T-helper 17 cell (primary cell): ENCODE measurements at regions not wholly inside any gene's neighbourhood (a gene's known extent, or its start where the extent isn't known, plus 50 kb on each side); places are given as distances from the start of the nearest gene placed in this dataset.
"Not testable (repeated sequence)": the region's sequence is repeated elsewhere in the genome, so short reads cannot be mapped to it uniquely, and the experiment has no call there.

ENCODE experiments used
- ATAC-seq: fragments of 150-1000 bp; cut with Tn5 transposase; 2 replicates; pipeline ENCODE4 v1.10.0; 2021; ENCODE audit warnings: mild to moderate bottlenecking, moderate library complexity
- DNase-seq, 3 donors: peaks; one replicate each; pipeline versions ENCODE4 v3.0.0 to v3.0.0-alpha.2; 2020 to 2021
- H3K9me3 ChIP-seq: one replicate; pipeline ENCODE4 v1.7.0; 2013; ENCODE audit warnings: low read length, mild to moderate bottlenecking; ENCODE audit not compliant: control insufficient read depth, poor library complexity, severe bottlenecking
- H3K27ac Mint-ChIP-seq: one replicate; pipeline ENCODE4 v1.8.0; 2022; ENCODE audit warnings: mild to moderate bottlenecking, moderate library complexity, mixed read lengths
- H3K27me3 Mint-ChIP-seq: one replicate; pipeline ENCODE4 v1.8.0; 2022; ENCODE audit warnings: mixed read lengths
- H3K36me3 Mint-ChIP-seq: one replicate; pipeline ENCODE4 v1.8.0; 2022; ENCODE audit warnings: low read depth, mixed read lengths
- H3K4me1 Mint-ChIP-seq: one replicate; pipeline ENCODE4 v1.8.0; 2022; ENCODE audit warnings: mild to moderate bottlenecking, mixed read lengths
- H3K4me3 Mint-ChIP-seq: one replicate; pipeline ENCODE4 v1.8.0; 2022; ENCODE audit warnings: mild to moderate bottlenecking, moderate library complexity, mixed read lengths

DNA sequence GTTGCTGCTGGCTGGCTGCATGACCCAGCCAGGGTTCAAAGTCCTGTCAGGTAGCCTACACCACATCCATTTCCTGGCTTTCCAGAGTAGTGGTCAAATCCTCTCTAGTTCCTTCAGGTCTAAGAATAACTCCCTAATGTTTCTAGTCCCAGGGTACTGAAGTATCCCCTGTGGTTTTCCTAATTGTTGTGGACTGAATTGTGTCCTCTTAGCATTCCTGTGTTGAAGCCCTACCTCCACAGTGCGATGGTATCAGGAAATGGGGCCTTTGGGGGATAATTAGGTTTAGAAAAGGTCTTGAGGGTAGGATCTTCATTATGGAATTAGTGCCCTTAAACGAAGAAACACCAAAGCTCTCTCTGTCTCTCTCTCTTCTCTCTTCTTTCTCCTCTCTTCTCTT lies 191.8 kb upstream of the CCNG1 start:
- no peaks in the 10 kb centered on the region for H3K9me3 ChIP-seq
- Mint-ChIP-seq H3K36me3 (no peaks in the 10 kb centered on the region), H3K27ac (no peak overlapping the region), H3K4me1 (no peaks in the 10 kb centered on the region), H3K4me3 (no peak overlapping the region), H3K27me3 (no peaks in the 10 kb centered on the region)
- ATAC-seq (no peak), DNase-seq (no peak)

DNA sequence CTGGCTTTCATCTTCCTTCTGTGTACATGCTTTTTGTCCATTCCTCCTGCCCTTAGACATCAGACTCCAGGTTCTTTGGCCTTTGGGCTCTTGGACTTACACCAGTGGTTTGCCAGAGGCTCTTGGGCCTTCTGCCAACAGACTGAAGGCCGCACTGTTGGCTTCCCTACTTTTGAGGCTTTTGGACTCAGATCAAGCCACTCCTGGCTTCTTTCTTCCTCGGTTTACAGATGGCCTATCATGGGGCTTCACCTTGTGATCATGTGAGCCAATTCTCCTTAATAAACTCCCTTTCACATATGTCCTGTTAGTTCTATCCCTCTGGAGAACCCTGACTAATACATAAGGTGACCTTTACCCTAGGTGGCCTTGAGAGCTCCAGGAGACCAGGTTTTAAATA lies 189.1 kb upstream of the CCNG1 start:
- no peaks in the 10 kb centered on the region for H3K36me3 Mint-ChIP-seq
- H3K27me3 Mint-ChIP-seq: no peaks in the 10 kb centered on the region
- DNase-seq (no peak), ATAC-seq (no peak)
- no peaks in the 10 kb centered on the region for H3K9me3 ChIP-seq
- no peaks in the 10 kb centered on the region for H3K4me1 Mint-ChIP-seq
- no peak overlapping the region for H3K4me3 Mint-ChIP-seq
- no peak overlapping the region for H3K27ac Mint-ChIP-seq

GRCh38 chr5:163248871-163249270 lies 188.5 kb upstream of the CCNG1 start:
- H3K4me1 Mint-ChIP-seq: no peaks in the 10 kb centered on the region
- H3K27ac Mint-ChIP-seq: no peak overlapping the region
- no peaks in the 10 kb centered on the region for H3K9me3 ChIP-seq
- no peak overlapping the region for H3K4me3 Mint-ChIP-seq
- H3K36me3 Mint-ChIP-seq: no peaks in the 10 kb centered on the region
- ATAC-seq (no peak), DNase-seq (no peak)
- H3K27me3 Mint-ChIP-seq: no peaks in the 10 kb centered on the region

- H3K9me3 ChIP-seq: no peaks in the 10 kb centered on the region
- DNase-seq (no peak), ATAC-seq (no peak)
- H3K36me3 Mint-ChIP-seq: no peaks in the 10 kb centered on the region
- H3K27ac Mint-ChIP-seq: no peak overlapping the region
- H3K4me3 Mint-ChIP-seq: no peak overlapping the region
- no peaks in the 10 kb centered on the region for H3K4me1 Mint-ChIP-seq
- H3K27me3 Mint-ChIP-seq: no peaks in the 10 kb centered on the region
Measured at GRCh38 chr5:163252950-163253349, 184.4 kb upstream of the CCNG1 start.

DNA sequence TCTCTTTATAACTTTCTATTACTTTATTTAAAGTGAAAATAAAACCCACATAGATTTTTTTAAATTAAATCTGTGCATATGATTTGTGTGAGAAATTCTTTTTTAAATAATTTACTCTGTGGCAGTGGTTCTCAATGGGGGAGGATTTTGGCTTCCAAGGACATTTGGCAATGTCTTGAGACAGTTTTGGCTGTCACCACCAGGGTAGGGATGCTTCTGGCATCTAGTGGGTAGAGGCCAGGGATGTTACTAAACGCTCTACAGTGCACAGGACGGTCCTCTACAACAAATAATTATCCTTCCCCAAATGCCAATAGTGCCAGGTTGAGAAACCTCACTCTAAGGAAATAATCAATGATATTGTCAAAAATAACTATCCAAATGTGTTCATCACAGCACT lies 177.9 kb upstream of the CCNG1 start:
- no peaks in the 10 kb centered on the region for H3K9me3 ChIP-seq
- ATAC-seq (no peak), DNase-seq (no peak)
- Mint-ChIP-seq H3K27me3 (no peaks in the 10 kb centered on the region), H3K27ac (no peak overlapping the region), H3K36me3 (no peaks in the 10 kb centered on the region), H3K4me1 (no peaks in the 10 kb centered on the region), H3K4me3 (no peak overlapping the region)

DNA sequence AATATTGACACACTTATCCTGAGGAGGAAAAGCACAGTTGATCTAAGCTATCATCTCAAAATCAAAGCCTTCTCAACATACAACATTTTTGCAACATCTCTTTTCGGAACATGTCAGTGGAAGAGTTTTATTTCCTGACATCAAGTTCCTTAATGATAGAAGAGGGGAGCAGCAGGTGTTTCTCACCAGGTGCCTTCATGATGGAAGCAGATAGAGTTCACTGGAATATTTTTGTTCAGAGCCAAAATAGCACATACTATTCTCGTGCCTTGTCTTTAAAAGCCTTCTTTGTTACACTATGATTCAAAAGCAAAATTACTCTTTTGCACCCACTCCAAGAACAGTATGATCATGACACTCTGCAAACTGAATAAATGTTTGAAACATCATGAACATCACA lies 176.9 kb upstream of the CCNG1 start:
- H3K9me3 ChIP-seq: no peaks in the 10 kb centered on the region
- ATAC-seq (no peak), DNase-seq (no peak)
- H3K4me3 Mint-ChIP-seq: no peak overlapping the region
- no peak overlapping the region for H3K27ac Mint-ChIP-seq
- no peaks in the 10 kb centered on the region for H3K4me1 Mint-ChIP-seq
- H3K27me3 Mint-ChIP-seq: no peaks in the 10 kb centered on the region
- H3K36me3 Mint-ChIP-seq: no peaks in the 10 kb centered on the region

GRCh38 chr5:163260961-163261360 lies 176.4 kb upstream of the CCNG1 start:
- no peak overlapping the region for H3K27ac Mint-ChIP-seq
- no peaks in the 10 kb centered on the region for H3K27me3 Mint-ChIP-seq

DNA sequence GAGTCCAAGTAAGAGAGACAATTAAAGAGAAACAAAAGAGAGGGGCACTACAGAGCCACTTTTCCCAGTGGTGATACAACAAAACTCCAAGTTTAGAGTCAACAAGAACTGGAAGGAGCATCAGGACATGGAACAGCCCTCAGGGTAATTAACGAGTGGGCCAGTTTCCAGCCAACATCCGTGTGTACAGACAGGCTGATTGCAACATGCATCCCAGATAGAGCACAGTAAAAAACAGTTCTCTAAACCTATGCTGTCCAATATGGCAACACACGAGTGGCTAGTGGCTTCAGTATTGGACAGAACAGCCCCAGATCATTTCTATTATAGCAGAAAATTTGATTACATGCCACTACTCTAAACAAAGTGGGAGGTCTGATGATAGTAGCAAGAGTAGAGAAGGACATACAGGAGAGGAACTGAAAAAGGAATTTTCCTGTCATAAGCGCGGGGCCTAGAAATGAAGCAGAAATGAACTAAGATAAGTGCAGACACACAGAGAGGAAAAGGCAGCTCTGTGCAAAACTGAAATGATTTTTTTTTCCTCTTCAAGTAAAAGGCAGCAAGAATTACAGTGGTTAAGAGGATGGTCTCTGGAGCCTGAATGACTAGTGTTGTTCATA lies 175.6 kb upstream of the CCNG1 start:
- no peaks in the 10 kb centered on the region for H3K27me3 Mint-ChIP-seq
- no peaks in the 10 kb centered on the region for H3K4me1 Mint-ChIP-seq
- no peak overlapping the region for H3K27ac Mint-ChIP-seq
- ATAC-seq (no peak), DNase-seq (no peak)
- H3K36me3 Mint-ChIP-seq: no peaks in the 10 kb centered on the region
- no peak overlapping the region for H3K4me3 Mint-ChIP-seq
- H3K9me3 ChIP-seq: no peaks in the 10 kb centered on the region

More at GRCh38 chr5:163260961-163261360, 176.4 kb upstream of the CCNG1 start:
- ATAC-seq (no peak), DNase-seq (no peak)
- Mint-ChIP-seq H3K36me3 (no peaks in the 10 kb centered on the region), H3K4me1 (no peaks in the 10 kb centered on the region), H3K4me3 (no peak overlapping the region)
- H3K9me3 ChIP-seq: no peaks in the 10 kb centered on the region

- not testable (repeated sequence) for H3K27me3 Mint-ChIP-seq, ATAC-seq, H3K4me3 Mint-ChIP-seq, DNase-seq, H3K4me1 Mint-ChIP-seq, H3K36me3 Mint-ChIP-seq, H3K9me3 ChIP-seq, H3K27ac Mint-ChIP-seq
Measured at GRCh38 chr5:163266249-163266648, 171.1 kb upstream of the CCNG1 start.

DNA sequence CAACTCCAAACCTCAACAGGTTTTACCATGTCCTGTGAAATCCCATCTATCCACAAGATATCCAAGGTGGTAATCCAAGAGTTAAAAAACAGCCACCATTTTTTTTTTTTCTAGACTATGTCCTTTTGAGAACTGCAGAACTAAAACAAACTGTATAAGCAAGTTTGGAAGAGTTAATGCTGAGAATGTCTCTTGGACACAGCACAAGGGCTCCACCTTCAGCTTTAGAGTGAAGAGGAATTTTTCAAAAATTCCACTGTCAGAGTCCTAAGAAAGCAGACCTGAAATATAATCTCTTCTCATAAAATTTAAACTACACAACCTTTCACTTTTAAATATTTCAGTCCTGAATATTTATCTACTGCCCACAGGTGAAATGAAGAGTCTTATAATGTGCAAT lies 167.8 kb upstream of the CCNG1 start:
- H3K9me3 ChIP-seq: no peaks in the 10 kb centered on the region
- ATAC-seq (no peak), DNase-seq (no peak)
- no peak overlapping the region for H3K27ac Mint-ChIP-seq
- H3K36me3 Mint-ChIP-seq: no peaks in the 10 kb centered on the region
- H3K4me3 Mint-ChIP-seq: no peak overlapping the region
- no peaks in the 10 kb centered on the region for H3K4me1 Mint-ChIP-seq
- H3K27me3 Mint-ChIP-seq: no peaks in the 10 kb centered on the region

GRCh38 chr5:163276466-163276865 lies 160.9 kb upstream of the CCNG1 start:
- H3K9me3 ChIP-seq: no peaks in the 10 kb centered on the region
- Mint-ChIP-seq H3K4me3 (no peak overlapping the region), H3K27me3 (no peaks in the 10 kb centered on the region), H3K4me1 (no peaks in the 10 kb centered on the region), H3K36me3 (no peaks in the 10 kb centered on the region), H3K27ac (no peak overlapping the region)
- ATAC-seq: no peak
- DNase-seq: no peak

DNA sequence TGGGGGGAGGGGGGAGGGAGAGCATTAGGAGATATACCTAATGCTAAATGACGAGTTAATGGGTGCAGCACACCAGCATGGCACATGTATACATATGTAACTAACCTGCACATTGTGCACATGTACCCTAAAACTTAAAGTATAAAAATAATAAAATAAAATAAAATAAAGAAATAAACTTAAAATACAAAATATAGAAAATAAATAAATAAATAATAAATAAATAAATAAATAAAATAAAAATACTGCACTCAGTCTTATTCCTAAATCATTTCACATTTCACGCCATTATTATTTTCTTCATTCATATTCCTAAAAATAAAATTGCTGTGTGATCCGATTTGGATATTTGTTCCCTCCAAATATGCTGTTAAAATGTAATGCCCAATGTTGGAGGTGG lies 156.5 kb upstream of the CCNG1 start:
- not testable (repeated sequence) for H3K4me3 Mint-ChIP-seq, H3K27ac Mint-ChIP-seq, H3K36me3 Mint-ChIP-seq, ATAC-seq, H3K4me1 Mint-ChIP-seq, H3K9me3 ChIP-seq, DNase-seq, H3K27me3 Mint-ChIP-seq

- Mint-ChIP-seq H3K27me3 (no peaks in the 10 kb centered on the region), H3K27ac (no peak overlapping the region), H3K4me3 (no peak overlapping the region), H3K4me1 (no peaks in the 10 kb centered on the region), H3K36me3 (no peaks in the 10 kb centered on the region)
- no peaks in the 10 kb centered on the region for H3K9me3 ChIP-seq
- no peak for DNase-seq
- ATAC-seq: no peak
Measured at GRCh38 chr5:163281512-163281911, 155.9 kb upstream of the CCNG1 start.

DNA sequence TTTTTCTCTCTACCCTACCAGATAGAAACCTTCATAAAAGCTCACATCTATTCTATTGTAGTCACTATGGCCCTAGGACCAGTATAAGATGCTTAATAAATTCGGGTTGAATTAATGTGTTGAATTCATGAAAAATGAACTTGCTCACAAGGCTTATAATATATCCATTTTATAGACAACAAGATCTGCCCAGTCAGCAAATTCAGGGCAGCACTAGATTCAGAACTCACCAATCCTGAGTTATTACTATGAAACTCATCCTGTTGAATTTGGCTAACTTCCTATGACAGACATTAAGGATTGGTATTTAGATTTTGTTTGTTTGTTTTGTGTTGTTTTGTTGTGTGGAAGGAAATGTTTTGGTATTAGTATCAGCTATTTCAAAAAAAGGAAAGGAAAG lies 143.6 kb upstream of the CCNG1 start:
- Mint-ChIP-seq H3K4me3 (no peak overlapping the region), H3K27me3 (peaks cover 35% of the 10 kb centered on the region), H3K4me1 (no peaks in the 10 kb centered on the region), H3K36me3 (no peaks in the 10 kb centered on the region), H3K27ac (no peak overlapping the region)
- ATAC-seq (no peak), DNase-seq (no peak)
- no peaks in the 10 kb centered on the region for H3K9me3 ChIP-seq
